Liver (tissue), 8 donors: ENCODE measurements at regions not wholly inside any gene's neighbourhood (a gene's known extent, or its start where the extent isn't known, plus 50 kb on each side); places are given as distances from the start of the nearest gene placed in this dataset.

Experiments used
- DNase-seq: peaks from one replicate; pipeline ENCODE4 v3.0.0-alpha.2; 2017; ENCODE audit warnings: low spot score
- H3K27ac ChIP-seq, 2 donors: one replicate each; pipeline ENCODE4 v1.7.0; 2013; ENCODE audit warnings: inconsistent platforms in 2 of 2, low read length in 2 of 2, control low read depth in 1 of 2, low read depth in 1 of 2, mild to moderate bottlenecking in 1 of 2
- H3K27me3 ChIP-seq, 4 donors: one replicate each; pipeline versions ENCODE4 v1.6.1 to v1.7.0; 2013; ENCODE audit warnings: low read length in 3 of 4, inconsistent platforms in 1 of 4, mild to moderate bottlenecking in 1 of 4, moderate library complexity in 1 of 4; ENCODE audit not compliant: control insufficient read depth in 4 of 4, insufficient read depth in 4 of 4
- H3K36me3 ChIP-seq, 4 donors: one replicate each; pipeline versions ENCODE4 v1.6.1 to v1.7.0; 2013; ENCODE audit warnings: low read length in 3 of 4, mild to moderate bottlenecking in 3 of 4, low read depth in 1 of 4, moderate library complexity in 1 of 4; ENCODE audit not compliant: control insufficient read depth in 4 of 4, insufficient read depth in 3 of 4
- H3K4me1 ChIP-seq, 4 donors: one replicate each; pipeline versions ENCODE4 v1.6.1 to v1.7.0; 2013; ENCODE audit warnings: low read length in 3 of 4, mild to moderate bottlenecking in 3 of 4, moderate library complexity in 1 of 4; ENCODE audit not compliant: control insufficient read depth in 4 of 4, insufficient read depth in 4 of 4
- H3K4me3 ChIP-seq, 3 donors: one replicate each; pipeline versions ENCODE4 v1.6.1 to v1.7.0; 2013; ENCODE audit warnings: low read length in 3 of 3, control low read depth in 1 of 3, low read depth in 1 of 3, mild to moderate bottlenecking in 1 of 3
- H3K9ac ChIP-seq, 2 donors: one replicate each; pipeline ENCODE4 v1.7.0; 2013; ENCODE audit warnings: low read length in 2 of 2, mild to moderate bottlenecking in 2 of 2, moderate library complexity in 2 of 2, control low read depth in 1 of 2, low read depth in 1 of 2
- H3K9me3 ChIP-seq, 4 donors: one replicate each; pipeline versions ENCODE4 v1.6.1 to v1.7.0; 2013; ENCODE audit warnings: low read length in 3 of 4; ENCODE audit not compliant: control insufficient read depth in 4 of 4
- EGR1 ChIP-seq, 2 donors: IDR thresholded peaks; 2 replicates each; pipeline ENCODE4 v1.6.1; 2016 to 2018; ENCODE audit warnings: antibody characterized with exemption in 2 of 2, low read depth in 2 of 2
- FOXA1 ChIP-seq: IDR thresholded peaks from 2 replicates; pipeline ENCODE4 v1.6.1; 2016; ENCODE audit warnings: antibody characterized with exemption
- FOXA2 ChIP-seq: IDR thresholded peaks from 2 replicates; pipeline ENCODE4 v1.6.1; 2016; ENCODE audit warnings: antibody characterized with exemption
- GABPA ChIP-seq, 2 donors: IDR thresholded peaks in 1 of 2; conservative IDR thresholded peaks in 1 of 2; 2 replicates each; pipeline ENCODE4 v1.6.1; 2016; ENCODE audit warnings: antibody characterized with exemption in 2 of 2, mild to moderate bottlenecking in 1 of 2, moderate library complexity in 1 of 2
- HNF4A ChIP-seq, 2 donors: conservative IDR thresholded peaks; 2 replicates each; pipeline ENCODE4 v1.6.1; 2016; ENCODE audit warnings: antibody characterized with exemption in 2 of 2, mild to moderate bottlenecking in 2 of 2
- HNF4G ChIP-seq: IDR thresholded peaks from 2 replicates; pipeline ENCODE4 v1.6.1; 2016; ENCODE audit warnings: antibody characterized with exemption
- JUND ChIP-seq, 2 donors: IDR thresholded peaks; 2 replicates each; pipeline ENCODE4 v1.6.1; 2016; ENCODE audit warnings: antibody characterized with exemption in 2 of 2
- NR2F2 ChIP-seq: IDR thresholded peaks from 2 replicates; pipeline ENCODE4 v1.6.1; 2016; ENCODE audit warnings: antibody characterized with exemption
- RAD21 ChIP-seq, 2 donors: IDR thresholded peaks; 2 replicates each; pipeline ENCODE4 v1.6.1; 2016; ENCODE audit warnings: antibody characterized with exemption in 2 of 2, mild to moderate bottlenecking in 2 of 2
- RXRA ChIP-seq, 2 donors: IDR thresholded peaks; 2 replicates each; pipeline ENCODE4 v1.6.1; 2017 to 2018; ENCODE audit warnings: antibody characterized with exemption in 2 of 2, mild to moderate bottlenecking in 1 of 2
- SP1 ChIP-seq: IDR thresholded peaks from 2 replicates; pipeline ENCODE4 v1.6.1; 2018; ENCODE audit warnings: antibody characterized with exemption, mild to moderate bottlenecking
- TAF1 ChIP-seq: conservative IDR thresholded peaks from 2 replicates; pipeline ENCODE4 v1.6.1; 2016; ENCODE audit warnings: antibody characterized with exemption, mild to moderate bottlenecking
- YY1 ChIP-seq: IDR thresholded peaks from 2 replicates; pipeline ENCODE4 v1.6.1; 2016; ENCODE audit warnings: antibody characterized with exemption, mild to moderate bottlenecking
- WGBS: extraction: QIAGEN DNeasy Blood & Tissue Kit; methylation state at CpG from one replicate; pipeline ENCODE4 v1.1.7; 2013; 5-methylcytosine and 5-hydroxymethylcytosine counted together
- TF ChIP-seq, protein P1 (sequence below): IDR thresholded peaks from 2 replicates; pipeline ENCODE4 v1.6.1; 2016; ENCODE audit warnings: antibody characterized with exemption
- TF ChIP-seq, protein P2 (sequence below): IDR thresholded peaks from 2 replicates; pipeline ENCODE4 v1.6.1; 2016; ENCODE audit warnings: antibody characterized with exemption, mild to moderate bottlenecking
- TF ChIP-seq, protein P3 (sequence below): IDR thresholded peaks from 2 replicates; pipeline ENCODE4 v1.6.1; 2016; ENCODE audit warnings: antibody characterized with exemption
- TF ChIP-seq, protein P4 (sequence below): fragments of 150-350 bp; IDR thresholded peaks from 2 replicates; pipeline ENCODE4 v1.5.1; 2017; ENCODE audit warnings: improper control_type of control experiment, low read depth, low read length; ENCODE audit not compliant: missing input control
- TF ChIP-seq, protein P5 (sequence below): IDR thresholded peaks from 2 replicates; pipeline ENCODE4 v1.6.1; 2016; ENCODE audit warnings: antibody characterized with exemption
- donor health status: healthy.
- donor health status: healthy.
- donor health status: healthy.
- donor health status: healthy.
- donor health status: healthy.

DNA sequence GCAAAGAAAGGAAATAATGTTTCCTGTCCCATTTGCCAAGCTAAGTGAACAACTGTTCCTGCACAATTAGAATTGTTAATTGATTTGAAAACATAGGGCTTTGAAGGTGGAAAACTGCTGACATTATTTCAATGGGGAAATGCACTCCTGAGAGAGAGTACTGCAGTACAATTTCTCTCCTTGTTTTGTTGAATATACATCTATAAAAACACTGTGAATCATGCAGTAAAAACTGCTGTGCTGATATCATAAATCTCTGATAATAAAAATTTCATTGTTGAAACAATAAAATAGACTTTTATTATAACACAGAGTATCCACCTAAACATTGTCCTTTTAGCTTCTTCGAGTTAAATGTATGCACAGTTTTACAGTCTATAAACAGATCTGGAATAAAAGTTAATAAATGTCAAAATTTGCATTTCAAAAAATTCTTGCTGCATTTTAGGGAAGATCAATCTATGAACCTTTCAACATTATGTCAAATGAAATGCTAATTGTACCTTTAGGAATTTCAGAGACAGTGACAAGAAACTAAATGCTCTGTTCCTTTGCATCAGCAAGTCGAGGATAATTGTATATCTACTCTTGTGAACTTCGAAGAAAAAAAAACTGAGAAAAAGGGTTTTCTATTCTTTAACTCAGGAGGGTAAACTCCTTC is 328.2 kb upstream of the DACH1 start:
- H3K27me3 ChIP-seq = no peaks in the 10 kb centered on the region
- H3K27ac ChIP-seq = no peak overlapping the region
- no peak for DNase-seq
- no peaks in the 10 kb centered on the region for H3K4me1 ChIP-seq
- no peak overlapping the region for H3K9ac ChIP-seq
- 75% methylated on average over 3 of the region's 3 CpGs for WGBS
- H3K36me3 ChIP-seq = no peaks in the 10 kb centered on the region
- TF ChIP-seq JUND (IDR thresholded peaks at IDR 0.05) (no peak), YY1 (no peak), SP1 (no peak), FOXA1 (no peak), EGR1 (IDR thresholded peaks at IDR 0.05; ENCODE audit: low read depth in 2 of 2) (no peak), FOXA2 (no peak), RXRA (IDR thresholded peaks at IDR 0.05) (no peak), NR2F2 (no peak), HNF4G (no peak), GABPA (IDR thresholded peaks at IDR 0.05 in 1 of 2, conservative IDR thresholded peaks at IDR 0.05 in 1 of 2) (no peak), TAF1 (no peak)
- TF ChIP-seq, protein P1, sequence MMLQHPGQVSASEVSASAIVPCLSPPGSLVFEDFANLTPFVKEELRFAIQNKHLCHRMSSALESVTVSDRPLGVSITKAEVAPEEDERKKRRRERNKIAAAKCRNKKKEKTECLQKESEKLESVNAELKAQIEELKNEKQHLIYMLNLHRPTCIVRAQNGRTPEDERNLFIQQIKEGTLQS = no peak
- TF ChIP-seq, protein P2, sequence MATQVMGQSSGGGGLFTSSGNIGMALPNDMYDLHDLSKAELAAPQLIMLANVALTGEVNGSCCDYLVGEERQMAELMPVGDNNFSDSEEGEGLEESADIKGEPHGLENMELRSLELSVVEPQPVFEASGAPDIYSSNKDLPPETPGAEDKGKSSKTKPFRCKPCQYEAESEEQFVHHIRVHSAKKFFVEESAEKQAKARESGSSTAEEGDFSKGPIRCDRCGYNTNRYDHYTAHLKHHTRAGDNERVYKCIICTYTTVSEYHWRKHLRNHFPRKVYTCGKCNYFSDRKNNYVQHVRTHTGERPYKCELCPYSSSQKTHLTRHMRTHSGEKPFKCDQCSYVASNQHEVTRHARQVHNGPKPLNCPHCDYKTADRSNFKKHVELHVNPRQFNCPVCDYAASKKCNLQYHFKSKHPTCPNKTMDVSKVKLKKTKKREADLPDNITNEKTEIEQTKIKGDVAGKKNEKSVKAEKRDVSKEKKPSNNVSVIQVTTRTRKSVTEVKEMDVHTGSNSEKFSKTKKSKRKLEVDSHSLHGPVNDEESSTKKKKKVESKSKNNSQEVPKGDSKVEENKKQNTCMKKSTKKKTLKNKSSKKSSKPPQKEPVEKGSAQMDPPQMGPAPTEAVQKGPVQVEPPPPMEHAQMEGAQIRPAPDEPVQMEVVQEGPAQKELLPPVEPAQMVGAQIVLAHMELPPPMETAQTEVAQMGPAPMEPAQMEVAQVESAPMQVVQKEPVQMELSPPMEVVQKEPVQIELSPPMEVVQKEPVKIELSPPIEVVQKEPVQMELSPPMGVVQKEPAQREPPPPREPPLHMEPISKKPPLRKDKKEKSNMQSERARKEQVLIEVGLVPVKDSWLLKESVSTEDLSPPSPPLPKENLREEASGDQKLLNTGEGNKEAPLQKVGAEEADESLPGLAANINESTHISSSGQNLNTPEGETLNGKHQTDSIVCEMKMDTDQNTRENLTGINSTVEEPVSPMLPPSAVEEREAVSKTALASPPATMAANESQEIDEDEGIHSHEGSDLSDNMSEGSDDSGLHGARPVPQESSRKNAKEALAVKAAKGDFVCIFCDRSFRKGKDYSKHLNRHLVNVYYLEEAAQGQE = no peak
- TF ChIP-seq, protein P3, sequence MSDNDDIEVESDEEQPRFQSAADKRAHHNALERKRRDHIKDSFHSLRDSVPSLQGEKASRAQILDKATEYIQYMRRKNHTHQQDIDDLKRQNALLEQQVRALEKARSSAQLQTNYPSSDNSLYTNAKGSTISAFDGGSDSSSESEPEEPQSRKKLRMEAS = no peak
- TF ChIP-seq, protein P4, sequence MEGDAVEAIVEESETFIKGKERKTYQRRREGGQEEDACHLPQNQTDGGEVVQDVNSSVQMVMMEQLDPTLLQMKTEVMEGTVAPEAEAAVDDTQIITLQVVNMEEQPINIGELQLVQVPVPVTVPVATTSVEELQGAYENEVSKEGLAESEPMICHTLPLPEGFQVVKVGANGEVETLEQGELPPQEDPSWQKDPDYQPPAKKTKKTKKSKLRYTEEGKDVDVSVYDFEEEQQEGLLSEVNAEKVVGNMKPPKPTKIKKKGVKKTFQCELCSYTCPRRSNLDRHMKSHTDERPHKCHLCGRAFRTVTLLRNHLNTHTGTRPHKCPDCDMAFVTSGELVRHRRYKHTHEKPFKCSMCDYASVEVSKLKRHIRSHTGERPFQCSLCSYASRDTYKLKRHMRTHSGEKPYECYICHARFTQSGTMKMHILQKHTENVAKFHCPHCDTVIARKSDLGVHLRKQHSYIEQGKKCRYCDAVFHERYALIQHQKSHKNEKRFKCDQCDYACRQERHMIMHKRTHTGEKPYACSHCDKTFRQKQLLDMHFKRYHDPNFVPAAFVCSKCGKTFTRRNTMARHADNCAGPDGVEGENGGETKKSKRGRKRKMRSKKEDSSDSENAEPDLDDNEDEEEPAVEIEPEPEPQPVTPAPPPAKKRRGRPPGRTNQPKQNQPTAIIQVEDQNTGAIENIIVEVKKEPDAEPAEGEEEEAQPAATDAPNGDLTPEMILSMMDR = no peak
- no peak overlapping the region for H3K4me3 ChIP-seq
- no peaks in the 10 kb centered on the region for H3K9me3 ChIP-seq

DNA sequence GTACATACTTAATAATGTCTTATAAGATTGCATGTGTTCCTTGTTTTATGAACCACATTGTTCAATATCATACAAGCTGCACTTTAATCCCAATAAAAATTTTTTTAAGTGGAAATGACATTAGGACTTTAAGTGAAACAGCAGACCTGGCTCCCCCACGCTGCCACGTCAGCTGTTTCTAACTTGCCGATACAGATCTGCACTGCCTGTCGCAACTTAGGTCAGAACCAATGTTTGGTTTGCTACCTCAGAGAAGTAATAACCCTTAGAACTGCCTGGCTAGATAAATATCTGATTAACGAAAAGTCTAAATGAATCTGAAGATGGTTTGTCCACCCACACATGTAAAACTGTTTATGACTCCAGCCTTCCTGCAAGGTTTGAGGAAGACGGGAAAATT is 327.5 kb upstream of the DACH1 start:
- no peaks in the 10 kb centered on the region for H3K27me3 ChIP-seq
- WGBS = 33% methylated on average over 6 of the region's 6 CpGs
- H3K4me1 ChIP-seq = no peaks in the 10 kb centered on the region
- H3K27ac ChIP-seq = no peak overlapping the region
- H3K4me3 ChIP-seq = no peak overlapping the region
- H3K9me3 ChIP-seq = no peaks in the 10 kb centered on the region
- H3K36me3 ChIP-seq = no peaks in the 10 kb centered on the region
- no peak overlapping the region for H3K9ac ChIP-seq
- no peak for DNase-seq
- TF ChIP-seq EGR1 (IDR thresholded peaks at IDR 0.05; ENCODE audit: low read depth in 2 of 2) (no peak), FOXA2 (no peak), RXRA (IDR thresholded peaks at IDR 0.05) (no peak), FOXA1 (no peak), NR2F2 (no peak), YY1 (no peak), HNF4G (no peak), RAD21 (IDR thresholded peaks at IDR 0.05) (no peak), HNF4A (conservative IDR thresholded peaks at IDR 0.05) (no peak)
- TF ChIP-seq, protein P4 = no peak
- TF ChIP-seq, protein P1 = no peak
- TF ChIP-seq, protein P5, sequence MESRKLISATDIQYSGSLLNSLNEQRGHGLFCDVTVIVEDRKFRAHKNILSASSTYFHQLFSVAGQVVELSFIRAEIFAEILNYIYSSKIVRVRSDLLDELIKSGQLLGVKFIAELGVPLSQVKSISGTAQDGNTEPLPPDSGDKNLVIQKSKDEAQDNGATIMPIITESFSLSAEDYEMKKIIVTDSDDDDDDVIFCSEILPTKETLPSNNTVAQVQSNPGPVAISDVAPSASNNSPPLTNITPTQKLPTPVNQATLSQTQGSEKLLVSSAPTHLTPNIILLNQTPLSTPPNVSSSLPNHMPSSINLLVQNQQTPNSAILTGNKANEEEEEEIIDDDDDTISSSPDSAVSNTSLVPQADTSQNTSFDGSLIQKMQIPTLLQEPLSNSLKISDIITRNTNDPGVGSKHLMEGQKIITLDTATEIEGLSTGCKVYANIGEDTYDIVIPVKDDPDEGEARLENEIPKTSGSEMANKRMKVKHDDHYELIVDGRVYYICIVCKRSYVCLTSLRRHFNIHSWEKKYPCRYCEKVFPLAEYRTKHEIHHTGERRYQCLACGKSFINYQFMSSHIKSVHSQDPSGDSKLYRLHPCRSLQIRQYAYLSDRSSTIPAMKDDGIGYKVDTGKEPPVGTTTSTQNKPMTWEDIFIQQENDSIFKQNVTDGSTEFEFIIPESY = no peak
